ENCODE measurements at regions not wholly inside any gene's neighbourhood (a gene's known extent, or its start where the extent isn't known, plus 50 kb on each side); places are given as distances from the start of the nearest gene placed in this dataset.
"Not testable (repeated sequence)": the region's sequence is repeated elsewhere in the genome, so short reads cannot be mapped to it uniquely, and the experiment has no call there.

DNA sequence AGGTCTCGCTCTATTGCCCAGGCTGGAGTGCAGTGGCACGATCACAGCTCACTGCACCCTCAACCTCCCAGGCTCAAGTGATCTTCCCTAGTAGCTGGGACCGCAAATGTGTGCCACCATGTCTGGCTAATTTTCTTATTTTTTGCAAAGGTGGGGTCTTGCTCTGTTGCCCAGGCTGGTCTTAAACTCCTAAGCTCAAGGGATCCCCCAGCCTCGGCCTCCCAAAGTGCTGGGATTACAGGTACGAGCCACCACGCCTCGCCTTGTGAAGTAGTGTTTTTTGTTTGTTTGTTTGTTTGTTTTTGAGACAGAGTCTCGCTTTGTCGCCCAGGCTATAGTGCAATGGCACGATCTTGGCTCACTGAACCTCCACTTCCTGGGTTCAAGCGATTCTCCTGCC, 125.5 kb downstream of the HAUS1 start:
- DNase-seq = not testable (repeated sequence)

- no peak for DNase-seq
Observed at GRCh38 chr18:46236156-46236555, 132.0 kb downstream of the HAUS1 start.

DNA sequence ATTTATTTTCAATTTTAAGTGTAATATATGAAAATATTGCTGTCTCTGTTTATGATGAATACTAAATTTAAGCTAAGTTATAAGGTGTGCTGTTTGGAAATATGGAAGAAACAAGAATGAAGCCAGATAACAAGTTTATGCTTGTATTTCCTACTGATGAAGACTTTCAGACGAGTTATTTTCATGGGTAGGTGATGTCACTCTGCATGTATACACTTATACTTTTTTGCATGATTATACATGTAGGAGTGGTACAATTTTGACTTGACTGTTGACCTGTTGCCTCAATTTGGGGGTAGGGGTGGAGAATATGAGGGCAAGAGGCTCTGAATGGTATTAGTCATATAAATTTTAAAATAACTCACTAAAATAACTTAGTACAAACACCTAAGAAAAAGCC, 133.7 kb downstream of the HAUS1 start:
- DNase-seq = no peak

DNA sequence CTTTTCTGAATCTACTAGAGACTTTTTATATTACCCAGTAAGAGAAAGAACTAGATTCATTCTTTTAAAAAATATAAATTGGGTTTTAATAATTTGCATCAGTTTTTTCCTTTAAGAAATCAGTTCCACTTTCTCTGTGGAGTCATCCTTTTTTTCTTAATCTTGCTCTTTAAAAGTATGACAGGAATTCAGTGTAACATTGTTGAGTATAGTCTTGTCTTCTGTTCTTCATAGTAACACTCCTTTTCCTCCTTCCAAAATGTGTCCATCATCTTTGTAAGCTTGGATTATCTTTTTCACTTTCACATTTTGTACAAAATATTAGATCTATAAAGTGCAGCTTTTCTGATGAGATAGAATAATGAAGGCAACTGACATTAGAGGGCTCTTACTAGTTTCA, 135.4 kb downstream of the HAUS1 start:
- DNase-seq = no peak

GRCh38 chr18:46239998-46240397, 135.8 kb downstream of the HAUS1 start:
- no peak for DNase-seq

DNA sequence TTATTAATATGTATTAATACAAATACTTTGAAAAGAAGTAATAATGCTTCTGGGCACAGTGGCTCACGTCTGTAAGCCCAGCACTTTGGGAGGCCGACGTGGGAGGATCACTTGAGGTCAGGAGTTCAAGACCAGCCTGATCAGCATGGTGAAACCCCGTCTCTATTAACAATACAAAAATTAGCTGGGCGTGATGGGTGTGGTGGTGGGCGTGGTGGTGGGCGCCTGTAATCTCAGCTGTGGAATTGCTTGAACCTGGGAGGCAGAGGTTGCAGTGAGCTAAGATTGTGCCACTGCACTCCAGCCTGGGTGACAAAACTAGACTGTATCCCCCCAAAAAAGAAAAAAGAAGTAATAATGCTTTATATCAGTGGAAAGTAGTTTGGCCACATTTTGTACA, 137.2 kb downstream of the HAUS1 start:
- not testable (repeated sequence) for DNase-seq

- DNase-seq = no peak
Observed at GRCh38 chr18:46242183-46242582, 138.0 kb downstream of the HAUS1 start.

GRCh38 chr18:46243095-46243494, 138.9 kb downstream of the HAUS1 start:
- DNase-seq = no peak

- DNase-seq = no peak
Observed at GRCh38 chr18:46243673-46244072, 139.5 kb downstream of the HAUS1 start.

GRCh38 chr18:46246101-46246500, 141.9 kb downstream of the HAUS1 start:
- no peak for DNase-seq

DNA sequence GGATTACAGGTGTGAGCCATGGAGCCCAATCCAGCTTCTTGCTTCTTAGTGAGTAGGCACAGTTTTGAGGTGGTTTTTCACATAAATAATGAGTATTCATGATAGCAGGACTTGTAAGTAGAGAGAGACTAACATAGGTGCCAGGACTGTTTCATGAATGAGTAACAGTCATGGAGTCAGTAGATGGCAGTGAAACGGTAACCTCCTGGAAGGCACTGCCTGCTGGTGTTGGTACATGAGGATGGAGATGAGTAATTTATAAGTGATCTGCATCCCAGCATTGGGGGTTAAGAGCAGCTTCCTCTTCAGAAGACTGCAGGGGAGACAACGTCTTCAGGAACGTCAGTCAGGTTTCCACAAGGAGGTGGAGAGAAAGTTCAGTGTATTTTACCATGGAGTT, 143.8 kb downstream of the HAUS1 start:
- DNase-seq = no peak

DNA sequence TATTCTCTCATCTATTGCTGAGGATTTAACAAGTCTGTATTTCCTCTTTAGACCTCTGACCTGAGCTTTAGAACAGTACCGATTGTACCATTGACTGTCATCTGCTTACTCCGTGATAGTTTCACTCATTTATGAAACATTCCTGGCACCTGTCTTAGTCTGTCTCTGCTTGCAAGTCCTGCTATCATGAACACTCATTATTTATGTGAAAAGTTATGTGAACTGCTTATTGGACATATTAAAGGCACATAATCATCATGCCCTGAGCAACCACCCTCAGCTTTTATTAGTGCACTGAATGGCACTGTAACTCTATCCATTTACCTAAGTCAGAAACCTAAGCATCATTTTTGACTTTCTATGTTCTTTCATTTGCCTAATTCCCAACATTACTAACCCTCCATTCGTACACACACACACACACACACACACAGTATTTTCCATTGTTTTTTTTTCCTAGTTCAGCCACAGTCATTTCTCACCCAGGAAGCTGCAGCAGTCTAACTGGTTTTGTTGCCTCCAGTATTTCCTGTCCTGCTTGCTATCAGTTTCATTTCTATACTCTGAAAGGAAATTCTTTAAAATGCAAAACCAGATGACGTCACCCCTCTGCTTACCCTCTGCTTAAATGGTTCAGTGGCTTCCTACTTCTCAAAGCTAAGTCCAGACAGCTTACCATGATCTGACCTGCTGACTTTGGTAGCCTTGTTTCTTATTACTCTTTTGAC, 146.1 kb downstream of the HAUS1 start:
- no peak for DNase-seq

- no peak for DNase-seq
Observed at GRCh38 chr18:46250812-46251173, 146.6 kb downstream of the HAUS1 start.

DNA sequence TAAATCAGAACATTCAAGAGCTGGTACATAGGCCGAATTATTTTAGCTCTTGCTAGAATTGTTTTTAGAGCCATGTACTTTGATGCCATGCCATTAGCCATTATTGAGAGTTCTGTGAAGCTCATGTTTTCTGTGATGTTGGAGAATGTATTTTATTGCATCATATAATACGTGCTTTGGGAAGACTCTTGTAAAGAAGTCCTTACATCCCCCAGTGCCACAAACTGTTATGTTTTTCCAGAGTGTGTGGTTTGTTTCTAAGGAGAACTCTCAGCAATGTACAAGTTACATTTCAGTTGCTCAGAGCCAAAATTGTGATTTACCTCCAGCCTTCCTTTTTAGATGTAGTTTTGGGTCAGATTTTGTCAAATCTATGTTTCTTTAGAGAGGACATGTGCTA, 148.6 kb downstream of the HAUS1 start:
- no peak for DNase-seq

- no peak for DNase-seq
Observed at GRCh38 chr18:46253498-46253897, 149.3 kb downstream of the HAUS1 start.

DNA sequence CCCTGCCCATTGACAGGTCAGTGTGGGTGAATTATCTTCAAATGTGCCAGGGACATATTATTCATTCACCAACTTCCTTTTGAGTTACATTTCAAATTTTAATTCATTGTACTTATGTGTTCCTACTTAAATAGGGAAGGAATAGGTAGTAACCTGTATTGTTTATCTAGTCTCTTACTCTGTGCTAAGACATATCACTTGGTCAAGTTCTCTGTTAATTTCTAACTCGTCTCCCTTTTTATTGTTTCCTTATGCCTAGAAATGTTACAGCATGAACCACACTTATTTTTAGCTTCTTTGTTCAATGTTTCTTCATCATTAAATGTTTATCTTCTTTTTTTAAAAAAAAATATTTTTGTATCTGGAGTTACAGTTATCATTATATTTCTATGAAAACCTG, 151.9 kb downstream of the HAUS1 start:
- no peak for DNase-seq

DNA sequence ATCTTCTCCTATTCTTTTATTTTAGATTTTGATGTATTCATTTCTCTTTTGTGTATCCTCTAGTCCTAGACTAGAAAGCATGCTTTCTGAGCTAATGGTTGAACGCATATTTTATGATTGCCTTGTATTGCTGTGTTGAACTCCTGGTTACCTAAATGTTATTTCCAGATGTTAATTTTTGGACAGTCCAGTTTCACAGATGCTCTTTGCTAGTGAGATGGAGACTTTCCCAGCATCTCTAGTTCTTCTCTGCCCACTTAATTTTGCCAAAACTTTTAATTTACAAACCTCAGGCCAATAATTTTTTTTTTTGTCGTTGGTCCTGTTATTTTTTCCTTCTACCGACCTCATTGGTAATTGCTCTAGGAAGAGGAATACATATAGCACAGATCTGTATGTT, 153.2 kb downstream of the HAUS1 start:
- DNase-seq = no peak

GRCh38 chr18:46260016-46260878, 156.1 kb downstream of the HAUS1 start:
- no peak for DNase-seq

- DNase-seq = no peak
Observed at GRCh38 chr18:46260879-46261143, 156.6 kb downstream of the HAUS1 start.

DNA sequence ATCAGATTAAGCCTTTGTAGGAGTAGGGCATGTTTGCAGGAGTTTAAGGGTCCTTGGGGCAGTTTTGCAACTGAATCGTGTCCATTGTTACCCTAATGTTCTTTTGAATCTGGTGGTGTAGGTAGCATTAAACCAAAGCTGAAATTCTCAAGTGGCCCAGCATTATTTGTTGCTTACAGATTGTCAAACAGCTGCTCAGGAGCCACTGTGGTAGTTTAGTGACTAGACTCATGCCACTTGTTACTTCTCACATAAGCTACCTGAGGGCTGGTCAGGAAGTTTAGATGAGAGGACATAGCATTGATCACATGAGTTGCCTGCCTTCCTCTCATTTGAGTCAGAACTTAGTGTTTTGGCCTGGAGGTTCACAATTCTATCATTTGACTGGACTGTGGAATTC, 157.6 kb downstream of the HAUS1 start:
- no peak for DNase-seq

DNA sequence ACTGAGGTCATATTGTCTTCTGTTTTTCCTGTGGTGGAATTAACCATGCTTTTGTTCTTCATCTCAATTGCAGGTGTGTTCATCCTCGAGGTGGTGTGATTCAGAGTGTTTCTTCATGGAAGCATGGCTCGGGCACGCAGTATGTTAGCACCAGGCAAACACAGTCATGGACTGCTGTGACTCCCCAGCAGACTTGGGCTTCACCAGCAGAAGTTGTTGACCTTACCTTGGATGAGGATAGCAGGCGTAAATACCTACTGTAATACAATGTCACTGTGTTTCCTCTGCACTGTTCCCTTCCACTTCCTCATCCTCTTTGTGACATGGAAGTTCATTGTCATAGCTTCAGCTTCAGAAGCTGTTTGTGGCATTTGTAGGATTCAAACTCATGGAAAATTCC, 158.7 kb downstream of the HAUS1 start:
- no peak for DNase-seq

DNA sequence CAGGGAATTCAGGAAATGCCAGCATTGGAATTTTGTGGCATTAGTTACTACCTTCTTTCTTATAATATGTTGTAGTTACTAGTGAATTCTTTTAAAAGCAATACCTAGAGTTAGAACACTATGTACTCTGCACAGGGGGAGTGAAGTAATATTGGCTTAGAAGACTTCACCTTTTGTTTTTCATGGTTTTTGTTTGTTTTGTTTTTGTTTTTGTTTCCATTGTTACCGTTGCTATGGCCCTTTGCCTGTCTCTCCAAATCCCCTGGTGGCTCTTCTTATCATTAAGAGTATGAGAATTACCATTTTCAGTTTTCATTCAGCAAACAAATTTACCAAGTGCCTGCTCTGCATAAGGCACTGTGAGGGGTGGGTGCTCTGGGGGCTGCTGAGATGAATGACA, 160.1 kb downstream of the HAUS1 start:
- DNase-seq = no peak

- DNase-seq = no peak
Observed at GRCh38 chr18:46265196-46266156, 161.3 kb downstream of the HAUS1 start.

DNA sequence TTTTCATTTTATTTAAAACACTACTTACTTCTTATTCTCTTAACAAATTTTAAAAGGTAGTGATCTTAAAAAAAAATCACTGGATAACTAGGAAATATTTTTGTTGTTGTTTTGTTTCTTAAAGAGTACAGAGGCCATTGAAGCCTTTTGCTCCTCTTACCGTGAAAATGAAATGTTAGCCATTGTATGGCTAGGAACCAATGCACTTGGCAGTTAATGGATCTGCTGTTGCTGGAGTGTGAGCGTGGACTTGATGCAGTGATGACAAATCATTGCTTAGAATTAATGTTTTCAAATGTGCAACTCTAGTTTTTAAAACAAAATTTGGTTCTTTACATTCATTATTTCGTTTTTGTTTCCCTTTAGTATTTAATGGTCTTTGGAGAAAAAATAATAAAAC, 162.3 kb downstream of the HAUS1 start:
- no peak for DNase-seq
